Hepatic stellate cell (primary cell): ENCODE measurements at regions not wholly inside any gene's neighbourhood (a gene's known extent, or its start where the extent isn't known, plus 50 kb on each side); places are given as distances from the start of the nearest gene placed in this dataset.

Experiments used
- DNase-seq: peaks from one replicate; pipeline ENCODE4 v3.0.0; 2011; ENCODE audit warnings: low spot score

DNA sequence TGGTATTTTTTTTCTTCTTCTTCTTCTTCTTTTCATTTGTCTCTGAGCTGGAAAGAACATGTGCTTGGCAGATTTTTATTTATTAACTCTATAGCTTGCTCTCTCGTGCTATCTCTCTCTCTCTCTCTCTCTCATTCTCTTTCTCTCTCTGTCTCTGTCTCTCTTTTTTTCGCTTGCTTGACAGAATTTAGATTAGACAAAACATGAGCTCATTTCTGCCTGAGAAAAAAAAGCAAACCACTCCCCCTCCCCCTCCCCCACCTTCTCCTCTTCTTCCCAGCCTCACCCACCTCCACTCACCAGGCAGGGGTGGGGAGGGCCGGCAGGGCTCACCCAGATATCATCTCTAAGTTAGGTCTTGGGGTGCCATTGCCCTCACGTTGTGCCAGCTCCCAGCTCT, 81.5 kb downstream of the PJA1 start:
- no peak for DNase-seq

GRCh38 chrX:69083361-69083760, 81.9 kb downstream of the PJA1 start:
- DNase-seq: no peak

- DNase-seq: no peak
Observed at GRCh38 chrX:69082753-69083150, 82.5 kb downstream of the PJA1 start.

GRCh38 chrX:69082055-69082752, 83.0 kb downstream of the PJA1 start:
- no peak for DNase-seq

DNA sequence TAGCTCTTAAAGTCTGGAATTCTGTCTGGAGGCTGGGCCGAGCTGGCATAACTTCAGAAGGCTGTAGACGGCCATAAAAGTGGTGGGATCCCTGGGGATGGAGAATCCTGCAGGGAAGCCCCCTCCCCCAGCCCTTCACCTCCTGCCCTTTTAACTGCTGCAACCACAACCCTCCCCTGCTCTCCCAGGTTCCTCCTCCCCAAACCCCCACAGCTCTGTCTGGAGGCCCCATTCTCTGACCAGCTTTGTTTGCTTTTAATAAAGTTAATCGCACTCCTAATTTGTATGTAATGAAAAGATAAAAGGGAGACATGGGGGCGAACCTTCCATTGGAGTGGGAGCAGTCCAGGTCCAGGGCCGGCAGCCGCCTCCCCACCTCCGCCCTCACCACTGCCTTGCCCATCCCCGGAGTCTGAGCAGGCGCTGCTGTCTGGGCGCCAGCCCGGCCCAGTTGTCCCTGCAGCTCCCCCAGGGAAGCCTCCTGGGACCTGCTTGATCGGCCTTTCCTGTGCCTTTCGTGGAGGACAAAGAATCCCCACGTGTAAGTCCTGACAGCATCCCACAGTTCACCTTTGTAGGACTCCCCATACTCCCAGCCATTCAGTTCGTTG, 84.3 kb downstream of the PJA1 start:
- no peak for DNase-seq

DNA sequence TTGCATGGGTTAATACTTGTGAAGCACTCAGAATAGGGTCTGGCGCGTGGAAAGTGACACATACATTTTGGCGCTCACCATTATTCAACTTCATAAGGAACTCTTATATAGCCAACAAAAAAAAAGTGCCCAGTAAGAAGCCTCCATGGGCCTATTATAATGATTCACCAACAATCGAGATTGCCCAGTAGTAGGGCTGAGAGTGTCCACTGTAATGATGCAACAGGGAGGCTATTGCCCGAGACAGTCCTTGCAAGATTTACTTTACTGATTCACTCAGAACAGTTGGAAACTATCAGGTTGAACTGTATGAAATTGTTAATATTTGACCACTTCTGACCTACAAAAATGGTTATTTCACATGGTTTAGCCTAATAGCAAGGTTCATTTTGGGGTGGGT, 86.0 kb downstream of the PJA1 start:
- no peak for DNase-seq

GRCh38 chrX:69077895-69078455, 87.3 kb downstream of the PJA1 start:
- DNase-seq: no peak

DNA sequence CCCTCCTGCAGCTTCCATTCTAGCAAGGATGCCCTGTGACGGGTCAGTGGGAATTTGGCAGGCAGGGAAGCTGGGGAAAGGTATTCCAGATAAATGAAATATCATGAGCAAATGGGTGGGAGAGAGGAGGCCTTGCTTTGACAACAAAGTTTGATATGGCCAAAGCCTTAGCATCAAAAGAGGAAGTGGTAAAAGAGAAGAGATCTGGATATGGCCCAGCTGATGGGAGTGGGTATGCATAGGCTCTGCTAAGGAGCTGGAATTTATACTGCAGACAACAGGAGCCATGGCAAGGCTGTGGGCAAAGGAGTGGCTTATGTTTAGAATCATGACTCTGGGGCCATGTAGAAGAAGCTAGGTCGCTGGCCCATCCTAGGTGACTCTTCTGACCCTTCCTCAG, 89.2 kb downstream of the PJA1 start:
- no peak for DNase-seq

GRCh38 chrX:69074726-69075125, 90.5 kb downstream of the PJA1 start:
- DNase-seq: no peak

DNA sequence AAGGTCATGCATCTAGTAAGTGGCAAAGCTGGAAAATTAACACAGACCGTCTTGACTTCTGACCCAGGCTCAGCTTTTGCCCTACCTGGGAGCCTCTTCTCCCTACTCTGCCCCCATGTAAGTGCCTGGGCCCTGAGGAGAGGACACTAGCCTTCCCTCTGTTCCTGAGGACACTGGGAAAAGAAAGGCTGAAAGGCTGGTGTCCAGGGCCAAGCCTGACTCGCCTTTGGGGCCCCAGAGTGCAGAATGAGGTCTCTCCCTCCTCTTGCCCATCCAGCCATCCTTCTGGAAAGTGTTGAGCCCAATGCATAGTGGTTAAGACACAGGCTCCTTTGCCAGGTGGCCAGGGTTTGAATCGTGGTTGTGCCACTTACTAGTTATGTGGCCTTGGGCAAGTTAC, 91.5 kb downstream of the PJA1 start:
- no peak for DNase-seq

GRCh38 chrX:69073241-69073640, 92.0 kb downstream of the PJA1 start:
- DNase-seq: no peak

DNA sequence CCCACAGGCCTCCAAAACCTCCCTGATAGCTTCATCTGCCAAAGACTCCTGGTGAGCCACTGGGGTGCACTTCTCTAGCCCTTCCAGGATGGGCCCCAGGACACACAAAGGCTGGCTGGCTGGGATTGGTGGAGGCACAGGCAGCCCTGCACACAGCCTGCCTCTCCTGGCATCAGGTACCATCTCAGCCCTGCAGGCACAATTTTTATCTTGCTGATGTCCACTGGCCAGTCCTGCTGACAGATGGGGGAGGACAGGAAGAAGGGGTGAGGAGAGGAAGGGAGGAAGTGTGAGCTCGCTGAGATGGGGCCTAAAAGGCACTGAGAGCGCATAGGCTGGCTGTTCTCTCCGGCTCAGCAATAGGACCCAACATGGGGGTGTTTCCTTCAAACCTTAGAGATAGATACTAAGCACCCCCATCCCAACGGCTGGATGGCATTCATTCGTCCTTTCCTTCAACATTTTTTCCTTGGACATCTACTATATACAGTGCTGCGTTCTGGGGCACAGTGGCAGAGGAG, 92.7 kb downstream of the PJA1 start:
- DNase-seq: no peak

- DNase-seq: no peak
Observed at GRCh38 chrX:69070949-69071650, 94.2 kb downstream of the PJA1 start.

GRCh38 chrX:69069876-69070275, 95.4 kb downstream of the PJA1 start:
- DNase-seq: no peak

DNA sequence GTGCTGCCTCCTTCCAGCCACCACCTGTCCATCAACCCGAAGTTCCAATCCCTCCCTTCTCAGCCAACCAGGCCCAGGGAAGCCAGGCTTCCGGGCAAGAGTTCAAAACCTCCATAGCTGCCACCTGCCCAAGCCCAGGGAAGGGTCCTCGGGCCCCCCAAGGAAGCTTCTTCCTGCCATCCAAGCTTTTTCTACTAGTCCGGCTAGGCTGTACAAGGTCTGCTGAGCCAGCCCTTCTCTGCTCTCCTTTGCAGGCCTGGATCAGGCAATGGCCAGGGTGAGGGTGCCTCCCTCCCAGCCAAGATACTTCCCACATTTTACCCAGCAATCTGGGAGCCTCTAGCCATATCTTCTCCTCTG, 96.2 kb downstream of the PJA1 start:
- DNase-seq: no peak

DNA sequence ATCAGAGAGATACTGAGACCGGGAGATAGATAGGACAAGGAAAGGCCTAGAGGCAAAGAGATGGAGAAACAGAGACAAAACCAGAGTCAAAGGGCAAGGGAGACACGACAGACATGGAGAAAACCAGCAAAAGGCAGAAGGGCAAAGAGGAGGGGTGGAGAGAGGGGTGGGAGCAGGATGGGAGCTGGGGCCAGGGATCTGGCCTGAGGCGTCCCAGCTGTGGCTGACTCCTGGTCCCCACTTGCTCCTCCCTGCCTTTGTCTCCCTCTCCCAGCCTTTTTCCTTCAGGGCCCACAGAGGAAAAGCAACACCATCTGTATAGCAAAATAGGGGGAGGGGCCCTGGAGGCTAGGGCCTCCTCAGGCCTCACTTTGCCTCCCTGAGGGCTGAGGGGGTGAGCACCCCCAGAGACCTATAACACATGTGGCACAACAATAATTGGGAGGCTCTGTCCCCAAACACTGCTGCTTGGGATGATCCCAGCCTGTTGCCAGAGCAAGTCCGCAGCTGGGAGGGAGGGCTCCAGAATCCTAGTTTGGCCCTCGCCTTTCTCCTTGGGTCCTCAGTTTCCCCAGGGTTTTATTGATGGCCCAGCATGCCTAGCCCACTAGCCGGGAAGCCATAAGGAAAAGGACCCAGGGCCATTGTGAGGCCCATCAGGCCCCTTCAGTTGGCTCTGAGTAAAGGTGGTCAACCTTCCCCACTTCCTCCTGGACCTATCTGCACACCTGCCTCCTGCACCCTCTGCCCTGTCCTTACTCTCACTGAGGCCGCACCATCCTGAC, 96.8 kb downstream of the PJA1 start:
- no peak for DNase-seq

GRCh38 chrX:69067841-69068240, 97.4 kb downstream of the PJA1 start:
- no peak for DNase-seq

- peak; percentile 39 for DNase-seq
Observed at GRCh38 chrX:69066966-69067525, 98.2 kb downstream of the PJA1 start.

DNA sequence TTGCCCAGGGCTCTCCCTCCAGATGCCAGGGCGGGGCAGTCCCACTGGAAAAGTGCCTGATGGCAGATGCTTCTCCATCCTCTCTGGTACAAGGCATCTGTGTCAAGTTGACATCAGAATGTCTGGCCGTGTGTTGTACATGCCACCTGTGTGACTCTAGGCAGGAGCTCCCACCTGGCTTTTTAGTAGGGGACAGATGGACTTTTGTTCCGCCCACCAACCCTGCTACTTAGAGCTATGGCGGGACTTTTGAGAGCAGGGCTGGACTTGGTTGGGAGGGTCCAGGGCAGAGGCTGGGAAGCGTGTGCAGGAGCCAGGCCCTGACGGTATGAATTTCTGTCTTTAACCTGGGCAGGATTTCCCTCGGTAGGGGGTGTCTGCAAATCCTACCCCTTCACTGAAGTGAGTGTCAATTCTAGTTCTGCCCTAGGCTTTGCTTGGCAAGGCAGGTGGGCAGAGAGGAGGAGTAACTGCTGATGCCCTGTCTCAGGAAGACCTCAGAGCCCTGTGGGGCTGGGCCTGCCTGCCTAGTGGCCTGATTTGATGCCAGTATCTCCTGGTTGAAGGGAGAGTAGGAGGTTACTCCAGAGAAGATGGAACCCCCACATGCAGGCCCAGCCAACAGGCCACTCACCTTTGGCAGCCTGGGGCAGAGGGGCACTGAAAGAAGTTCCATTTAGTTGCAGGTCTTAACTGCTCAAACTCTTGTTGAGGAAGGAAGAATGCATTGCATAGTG, 99.1 kb downstream of the PJA1 start:
- DNase-seq: no peak

- no peak for DNase-seq
Observed at GRCh38 chrX:69065451-69065850, 99.8 kb downstream of the PJA1 start.

- DNase-seq: no peak
Observed at GRCh38 chrX:69063486-69063885, 101.8 kb downstream of the PJA1 start.
